Epithelial cell of esophagus (primary cell): ENCODE measurements at regions not wholly inside any gene's neighbourhood (a gene's known extent, or its start where the extent isn't known, plus 50 kb on each side); places are given as distances from the start of the nearest gene placed in this dataset.

ENCODE experiments used
- DNase-seq: peaks from one replicate; pipeline ENCODE4 v3.0.0; 2010; ENCODE audit warnings: low read depth
- H3K4me3 ChIP-seq: 2 replicates; pipeline ENCODE4 v1.5.1; 2011; ENCODE audit warnings: mild to moderate bottlenecking, low read length, control low read depth
- TF ChIP-seq, protein P1 (sequence below): IDR thresholded peaks from 2 replicates; pipeline ENCODE4 v1.5.1; 2011; ENCODE audit warnings: low read depth, mild to moderate bottlenecking, low read length, control low read depth, inconsistent platforms; ENCODE audit not compliant: insufficient read depth; ENCODE audit errors: missing control alignments

- DNase-seq: no peak
- TF ChIP-seq, protein P1, sequence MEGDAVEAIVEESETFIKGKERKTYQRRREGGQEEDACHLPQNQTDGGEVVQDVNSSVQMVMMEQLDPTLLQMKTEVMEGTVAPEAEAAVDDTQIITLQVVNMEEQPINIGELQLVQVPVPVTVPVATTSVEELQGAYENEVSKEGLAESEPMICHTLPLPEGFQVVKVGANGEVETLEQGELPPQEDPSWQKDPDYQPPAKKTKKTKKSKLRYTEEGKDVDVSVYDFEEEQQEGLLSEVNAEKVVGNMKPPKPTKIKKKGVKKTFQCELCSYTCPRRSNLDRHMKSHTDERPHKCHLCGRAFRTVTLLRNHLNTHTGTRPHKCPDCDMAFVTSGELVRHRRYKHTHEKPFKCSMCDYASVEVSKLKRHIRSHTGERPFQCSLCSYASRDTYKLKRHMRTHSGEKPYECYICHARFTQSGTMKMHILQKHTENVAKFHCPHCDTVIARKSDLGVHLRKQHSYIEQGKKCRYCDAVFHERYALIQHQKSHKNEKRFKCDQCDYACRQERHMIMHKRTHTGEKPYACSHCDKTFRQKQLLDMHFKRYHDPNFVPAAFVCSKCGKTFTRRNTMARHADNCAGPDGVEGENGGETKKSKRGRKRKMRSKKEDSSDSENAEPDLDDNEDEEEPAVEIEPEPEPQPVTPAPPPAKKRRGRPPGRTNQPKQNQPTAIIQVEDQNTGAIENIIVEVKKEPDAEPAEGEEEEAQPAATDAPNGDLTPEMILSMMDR: no peak
- no peak overlapping the region for H3K4me3 ChIP-seq
Observed at GRCh38 chr2:51344886-51345285, 313.0 kb upstream of the NRXN1 start.

- H3K4me3 ChIP-seq: no peak overlapping the region
- DNase-seq: no peak
- TF ChIP-seq, protein P1: no peak
Observed at GRCh38 chr2:51335087-51336058, 303.4 kb upstream of the NRXN1 start.

- no peak overlapping the region for H3K4me3 ChIP-seq
- TF ChIP-seq, protein P1: no peak
- no peak for DNase-seq
Observed at GRCh38 chr2:51329512-51329911, 297.6 kb upstream of the NRXN1 start.

- no peak overlapping the region for H3K4me3 ChIP-seq
- TF ChIP-seq, protein P1: no peak
- no peak for DNase-seq
Observed at GRCh38 chr2:51324051-51324450, 292.1 kb upstream of the NRXN1 start.

- TF ChIP-seq, protein P1: no peak
- no peak for DNase-seq
- H3K4me3 ChIP-seq: no peak overlapping the region
Observed at GRCh38 chr2:51322613-51323012, 290.7 kb upstream of the NRXN1 start.

DNA sequence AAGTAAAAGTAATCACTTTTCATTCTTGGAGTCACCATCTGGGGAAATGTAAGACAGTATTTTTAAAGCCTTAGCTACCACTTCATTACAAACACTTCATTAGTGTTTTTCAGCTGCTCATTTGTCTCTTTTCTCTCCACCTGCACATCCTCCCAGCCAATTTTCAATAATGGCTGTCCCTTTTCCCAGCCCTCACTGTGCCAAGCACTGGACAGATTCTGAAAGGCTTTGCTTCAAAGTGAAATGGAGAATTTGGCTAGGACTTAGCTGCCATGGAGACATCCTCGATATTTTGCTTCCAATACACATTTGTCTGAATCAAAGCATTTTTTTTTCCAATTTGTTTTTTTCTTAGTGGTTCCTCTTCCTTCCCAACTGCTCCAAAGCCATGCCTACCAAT, 272.4 kb upstream of the NRXN1 start:
- no peak overlapping the region for H3K4me3 ChIP-seq
- no peak for DNase-seq
- TF ChIP-seq, protein P1: no peak
